Endothelial cell of umbilical vein (primary cell): ENCODE measurements at regions not wholly inside any gene's neighbourhood (a gene's known extent, or its start where the extent isn't known, plus 50 kb on each side); places are given as distances from the start of the nearest gene placed in this dataset.

Source experiments
- BruUV-seq: library from RNA; stranded (reverse); fragments of 400-500 nt; replicated peaks from 2 replicates; lab custom pipeline; 2021; lab: Mats Ljungman, UMichigan
- CTCF ChIA-PET: fragments of 300-600, 350-600 bp; sonication (Branson Sonifier 250); formaldehyde crosslinking; loops from one replicate; lab custom pipeline; 2021; ENCODE audit warnings: antibody characterized with exemption, inconsistent platforms; lab: Charles Lee
- POLR2A ChIA-PET: fragments of 300-600, 350-600 bp; sonication (Branson Sonifier 250); formaldehyde crosslinking; loops from one replicate; lab custom pipeline; 2021; ENCODE audit warnings: antibody characterized with exemption, inconsistent platforms; lab: Charles Lee
- DNase-seq: peaks from one replicate; pipeline ENCODE4 v3.0.0-alpha.2; 2011; ENCODE audit warnings: low read depth, low spot score
- FAIRE-seq: peaks from 2 replicates; lab custom pipeline; 2011; peaks lifted over from hg19 to GRCh38; lab: Jason Lieb, UNC
- H2AFZ ChIP-seq: 2 replicates; pipeline ENCODE4 v1.6.0; 2012; ENCODE audit warnings: low read depth, low read length, control low read depth, inconsistent platforms
- H3K27ac ChIP-seq: 2 replicates; pipeline ENCODE4 v1.5.1; 2011; ENCODE audit warnings: low read depth, mild to moderate bottlenecking, control low read depth, low read length, moderate library complexity; ENCODE audit not compliant: insufficient read depth
- H3K27me3 ChIP-seq, 2 experiments: 2 replicates each; pipeline versions ENCODE4 v1.6.0 to v1.6.1; 2011; ENCODE audit warnings: low read length in 2 of 2, mixed read lengths in 1 of 2; ENCODE audit not compliant: control insufficient read depth in 2 of 2, insufficient read depth in 2 of 2
- H3K36me3 ChIP-seq, 2 experiments: 2 replicates in 1 of 2; 3 replicates in 1 of 2; pipeline ENCODE4 v1.5.1; 2011; ENCODE audit warnings: low read length in 2 of 2, mild to moderate bottlenecking in 1 of 2, moderate library complexity in 1 of 2; ENCODE audit not compliant: control insufficient read depth in 2 of 2, insufficient read depth in 2 of 2; ENCODE audit errors: extremely low read depth in 1 of 2
- H3K4me1 ChIP-seq: 3 replicates; pipeline ENCODE4 v1.5.1; 2011; ENCODE audit warnings: mild to moderate bottlenecking, low read length; ENCODE audit not compliant: control insufficient read depth, insufficient read depth; ENCODE audit errors: extremely low read depth
- H3K4me2 ChIP-seq: 2 replicates; pipeline ENCODE4 v1.6.1; 2011; ENCODE audit warnings: low read length, control low read depth, mixed read lengths; ENCODE audit not compliant: insufficient read depth
- H3K4me3 ChIP-seq, 3 experiments: fragments of 200-600 bp in 1 of 3; sonication (generic), shearing (Covaris generic) in 1 of 3; replicated peaks in 1 of 3; 2 replicates each; pipeline ENCODE4 v1.5.1; 2011 to 2016; ENCODE audit warnings: control low read depth in 3 of 3, low read length in 3 of 3, mild to moderate bottlenecking in 2 of 3, inconsistent platforms in 1 of 3, low read depth in 1 of 3, moderate library complexity in 1 of 3; ENCODE audit not compliant: insufficient read depth in 1 of 3
- H3K79me2 ChIP-seq: 2 replicates; pipeline ENCODE4 v1.6.0; 2012; ENCODE audit warnings: low read length, inconsistent platforms; ENCODE audit not compliant: control insufficient read depth, insufficient read depth
- H3K9ac ChIP-seq: replicated peaks from 2 replicates; pipeline ENCODE3; 2011; ENCODE audit warnings: low read length, control low read depth; ENCODE audit not compliant: insufficient read depth; ENCODE audit errors: extremely low read depth
- H3K9me1 ChIP-seq: replicated peaks from 3 replicates; pipeline ENCODE4 v1.6.0; 2011; ENCODE audit warnings: mild to moderate bottlenecking, low read length; ENCODE audit not compliant: control insufficient read depth, insufficient read depth; ENCODE audit errors: extremely low read depth
- H3K9me3 ChIP-seq: replicated peaks from 2 replicates; pipeline ENCODE4 v1.5.1; 2012; ENCODE audit warnings: low read length, inconsistent platforms; ENCODE audit not compliant: control insufficient read depth, insufficient read depth
- H4K20me1 ChIP-seq: replicated peaks from 2 replicates; pipeline ENCODE3; 2011; ENCODE audit warnings: mild to moderate bottlenecking, low read length; ENCODE audit not compliant: control insufficient read depth, insufficient read depth; ENCODE audit errors: extremely low read depth
- EZH2 ChIP-seq: IDR thresholded peaks from 2 replicates; pipeline ENCODE4 v1.6.1; 2012; ENCODE audit warnings: borderline replicate concordance, low read depth, mild to moderate bottlenecking, moderate library complexity, low read length, inconsistent platforms; ENCODE audit not compliant: severe bottlenecking
- FOS ChIP-seq: IDR thresholded peaks from 2 replicates; pipeline ENCODE4 v1.6.1; 2011; ENCODE audit warnings: mild to moderate bottlenecking, low read length, moderate library complexity, borderline replicate concordance; ENCODE audit not compliant: insufficient read depth
- GATA2 ChIP-seq: IDR thresholded peaks from 2 replicates; pipeline ENCODE4 v1.7.0; 2011; ENCODE audit warnings: low read depth, mild to moderate bottlenecking, moderate library complexity, mixed read lengths, low read length; ENCODE audit not compliant: insufficient read length, insufficient read depth
- JUN ChIP-seq: IDR thresholded peaks from 2 replicates; pipeline ENCODE4 v1.6.1; 2011; ENCODE audit warnings: borderline replicate concordance, low read depth; ENCODE audit not compliant: insufficient read length, insufficient read depth
- MYC ChIP-seq: IDR thresholded peaks from one replicate; pipeline ENCODE4 v1.6.1; 2011; ENCODE audit warnings: mild to moderate bottlenecking, low read depth, low read length
- POLR2A ChIP-seq: IDR thresholded peaks from 2 replicates; pipeline ENCODE4 v1.6.1; 2012; ENCODE audit warnings: low read depth, mild to moderate bottlenecking, control low read depth, low read length
- POLR2AphosphoS5 ChIP-seq: IDR thresholded peaks from 2 replicates; pipeline ENCODE4 v1.6.1; 2012; ENCODE audit warnings: low read depth, mild to moderate bottlenecking, control low read depth, low read length, moderate library complexity; ENCODE audit not compliant: insufficient read depth
- dilution Hi-C: fragments of 300-500 bp; cut with MboI; formaldehyde crosslinking; loops from one replicate; pipeline ENCODE4 v1.15.0; 2019; ENCODE audit warnings: low sequenced_read_pairs; ENCODE audit not compliant: extremely low pct_ligation_motif_present
- intact Hi-C: fragments of 100-400 bp; cut with micrococcal nuclease; formaldehyde crosslinking; loops from one replicate; pipeline ENCODE4 v1.10.0; 2022
- TF ChIP-seq, protein P1 (sequence below): IDR thresholded peaks from 2 replicates; pipeline ENCODE4 v1.6.1; 2011; ENCODE audit not compliant: insufficient read depth, insufficient read length
- TF ChIP-seq, protein P2 (sequence below), 2 donors: IDR thresholded peaks; 1 replicate in 1 of 2; 2 replicates in 1 of 2; pipeline ENCODE4 v1.5.1; 2011; ENCODE audit warnings: low read length in 2 of 2, mild to moderate bottlenecking in 2 of 2, moderate library complexity in 2 of 2, control low read depth in 1 of 2, inconsistent platforms in 1 of 2, low read depth in 1 of 2; ENCODE audit not compliant: insufficient read depth in 1 of 2; ENCODE audit errors: extremely low read depth in 1 of 2

DNA sequence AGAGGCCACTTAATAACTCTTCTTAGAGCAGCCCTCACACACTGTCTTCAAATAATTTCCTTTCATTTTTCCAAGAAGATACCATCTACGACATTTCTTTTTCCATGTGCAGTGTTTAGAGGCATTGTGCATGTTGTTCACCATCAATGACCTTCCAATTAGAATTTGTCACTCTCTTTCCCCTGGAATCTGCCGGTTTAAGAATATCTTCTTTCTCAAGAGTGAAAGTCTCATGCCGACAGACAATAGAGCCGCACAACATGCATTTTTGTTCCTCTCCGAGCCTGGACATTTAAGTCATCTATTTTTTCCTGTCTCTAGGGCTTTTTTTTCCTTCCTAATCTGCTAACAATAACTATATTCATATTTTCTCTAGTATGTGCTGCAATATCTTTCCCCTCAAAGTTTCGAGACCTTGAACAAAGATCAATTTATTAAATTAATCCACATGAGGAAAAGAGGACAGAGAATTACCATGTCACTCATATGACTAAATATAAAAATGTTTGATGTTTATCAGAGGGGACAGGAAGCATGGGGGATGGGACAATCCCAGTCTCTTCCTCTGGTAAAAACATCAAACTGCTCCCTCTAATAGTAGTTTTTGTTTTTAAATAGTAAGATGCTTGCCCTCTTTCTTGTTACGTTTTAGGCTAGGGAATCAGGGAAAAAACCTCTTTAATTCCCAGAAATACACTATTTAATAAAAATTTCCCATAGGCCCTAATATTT lies 893.4 kb downstream of the C6orf118 start:
- TF ChIP-seq GATA2 (peak; percentile 79), EZH2 (no peak), POLR2A (no peak), FOS (no peak), MYC (no peak), POLR2AphosphoS5 (no peak)
- no peaks in the 10 kb centered on the region for H3K27me3 ChIP-seq

DNA sequence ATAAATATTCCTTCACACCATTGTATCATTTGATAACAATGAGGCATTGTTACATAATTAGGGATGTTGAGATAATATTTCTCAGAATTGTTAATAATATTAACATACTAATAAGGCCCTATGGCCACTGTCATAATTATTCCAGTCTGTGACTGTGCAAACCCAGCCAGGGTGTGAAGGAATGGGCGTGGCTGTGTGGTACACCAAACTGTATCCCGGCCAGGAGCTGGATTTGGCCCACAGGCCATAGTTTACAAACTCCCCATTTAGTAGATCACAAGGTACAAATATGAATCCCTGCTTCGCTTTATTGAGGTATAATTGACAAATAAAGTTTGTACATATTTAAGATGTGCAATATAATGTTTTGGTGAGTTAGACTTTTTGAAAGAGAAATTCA lies 894.7 kb downstream of the C6orf118 start:
- DNase-seq = no peak
- Histone ChIP-seq H3K4me2 (peak overlapping the region; percentile 99), H2AFZ (no peak overlapping the region), H3K27ac (no peak overlapping the region), H3K9me1 (no peaks in the 10 kb centered on the region), H3K9ac (no peak overlapping the region), H3K79me2 (no peaks in the 10 kb centered on the region), H4K20me1 (no peaks in the 10 kb centered on the region), H3K27me3 (no peaks in the 10 kb centered on the region), H3K36me3 (no peaks in the 10 kb centered on the region), H3K4me1 (peaks cover 43% of the 10 kb centered on the region), H3K4me3 (no peak overlapping the region), H3K9me3 (no peaks in the 10 kb centered on the region)
- intact Hi-C loops = loop anchor here (5.0 to 10.0 kb wide), 3 partner anchors 82 to 1000 kb away; partner anchors contain the start of gene QKI
- dilution Hi-C loops = no loop called here
- ChIA-PET POLR2A (no interaction called here), CTCF (no interaction called here)
- FAIRE-seq = no peak
- no TSS peak for BruUV-seq
- TF ChIP-seq EZH2 (no peak), POLR2A (no peak), JUN (no peak), MYC (no peak)
- TF ChIP-seq, protein P1, sequence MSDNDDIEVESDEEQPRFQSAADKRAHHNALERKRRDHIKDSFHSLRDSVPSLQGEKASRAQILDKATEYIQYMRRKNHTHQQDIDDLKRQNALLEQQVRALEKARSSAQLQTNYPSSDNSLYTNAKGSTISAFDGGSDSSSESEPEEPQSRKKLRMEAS = no peak
- TF ChIP-seq, protein P2, sequence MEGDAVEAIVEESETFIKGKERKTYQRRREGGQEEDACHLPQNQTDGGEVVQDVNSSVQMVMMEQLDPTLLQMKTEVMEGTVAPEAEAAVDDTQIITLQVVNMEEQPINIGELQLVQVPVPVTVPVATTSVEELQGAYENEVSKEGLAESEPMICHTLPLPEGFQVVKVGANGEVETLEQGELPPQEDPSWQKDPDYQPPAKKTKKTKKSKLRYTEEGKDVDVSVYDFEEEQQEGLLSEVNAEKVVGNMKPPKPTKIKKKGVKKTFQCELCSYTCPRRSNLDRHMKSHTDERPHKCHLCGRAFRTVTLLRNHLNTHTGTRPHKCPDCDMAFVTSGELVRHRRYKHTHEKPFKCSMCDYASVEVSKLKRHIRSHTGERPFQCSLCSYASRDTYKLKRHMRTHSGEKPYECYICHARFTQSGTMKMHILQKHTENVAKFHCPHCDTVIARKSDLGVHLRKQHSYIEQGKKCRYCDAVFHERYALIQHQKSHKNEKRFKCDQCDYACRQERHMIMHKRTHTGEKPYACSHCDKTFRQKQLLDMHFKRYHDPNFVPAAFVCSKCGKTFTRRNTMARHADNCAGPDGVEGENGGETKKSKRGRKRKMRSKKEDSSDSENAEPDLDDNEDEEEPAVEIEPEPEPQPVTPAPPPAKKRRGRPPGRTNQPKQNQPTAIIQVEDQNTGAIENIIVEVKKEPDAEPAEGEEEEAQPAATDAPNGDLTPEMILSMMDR (IDR thresholded peaks at IDR 0.05; ENCODE audit: extremely low read depth in 1 of 2, insufficient read depth in 1 of 2, low read depth in 1 of 2, low read length in 2 of 2) = no peak

More for the DNA sequence above, 893.4 kb downstream of the C6orf118 start:
- intact Hi-C loops = loop anchor here (1.0 to 10.0 kb wide), 5 partner anchors 18 to 1001 kb away; partner anchors contain the start of gene QKI
- Histone ChIP-seq H3K79me2 (no peaks in the 10 kb centered on the region), H3K9me3 (no peaks in the 10 kb centered on the region), H3K4me1 (peaks cover 45% of the 10 kb centered on the region), H3K9ac (peak overlapping the region; percentile 80), H3K4me3 (peak overlapping the region in 2 of 3 experiments; percentile 22 to 71), H3K36me3 (no peaks in the 10 kb centered on the region), H3K9me1 (no peaks in the 10 kb centered on the region), H4K20me1 (no peaks in the 10 kb centered on the region), H3K4me2 (peak overlapping the region; percentile 99), H3K27ac (peak overlapping the region; percentile 90), H2AFZ (peak overlapping the region; percentile 89)
- ChIA-PET POLR2A (no interaction called here), CTCF (interaction anchor here (1.1 kb wide), 1 partner anchor 193 kb away, joined by 3 read pairs; no protein-coding TSS in a partner anchor)
- DNase-seq = peak; percentile 83
- dilution Hi-C loops = no loop called here
- FAIRE-seq = peak; percentile 58
- TSS peak; percentile 80 for BruUV-seq
